B cell (primary cell): ENCODE measurements at regions not wholly inside any gene's neighbourhood (a gene's known extent, or its start where the extent isn't known, plus 50 kb on each side); places are given as distances from the start of the nearest gene placed in this dataset.

Source experiments
- ATAC-seq: fragments of 200-7000 bp; cut with Tn5 transposase; one replicate; pipeline ENCODE4 v1.10.0; 2021; ENCODE audit warnings: low read depth, mild to moderate bottlenecking, moderate number of reproducible peaks, moderate library complexity
- CTCF ChIA-PET: fragments of 350-600 bp; sonication (Branson Sonifier 250); formaldehyde crosslinking; loops from one replicate; lab custom pipeline; 2021; ENCODE audit warnings: antibody characterized with exemption, inconsistent platforms; lab: Charles Lee
- POLR2A ChIA-PET: fragments of 350-600 bp; sonication (Branson Sonifier 250); formaldehyde crosslinking; loops from one replicate; lab custom pipeline; 2021; ENCODE audit warnings: antibody characterized with exemption; lab: Charles Lee
- DNase-seq: peaks from one replicate; pipeline ENCODE4 v3.0.0; 2013
- H2AFZ ChIP-seq: 2 replicates; pipeline ENCODE4 v1.6.1; 2012; ENCODE audit warnings: mild to moderate bottlenecking, low read depth, low read length; ENCODE audit not compliant: insufficient read depth, poor library complexity, severe bottlenecking
- H3K27ac ChIP-seq, 2 donors: 1 replicate in 1 of 2; 2 replicates in 1 of 2; pipeline ENCODE4 v1.5.1; 2012 to 2013; ENCODE audit warnings: low read length in 2 of 2, mild to moderate bottlenecking in 2 of 2, moderate library complexity in 1 of 2
- H3K27me3 ChIP-seq, 4 experiments: fragments of 200-600 bp in 1 of 4; sonication (generic) in 1 of 4; replicated peaks in 1 of 4; 1 replicate in 2 of 4; 2 replicates in 2 of 4; pipeline versions ENCODE4 v1.6.1 to v1.7.0; 2013 to 2016; ENCODE audit warnings: low read length in 3 of 4, mild to moderate bottlenecking in 2 of 4, mixed read lengths in 1 of 4, moderate library complexity in 1 of 4; ENCODE audit not compliant: insufficient read depth in 4 of 4, control insufficient read depth in 3 of 4; ENCODE audit errors: control extremely low read depth in 1 of 4
- H3K36me3 ChIP-seq, 2 experiments: replicated peaks in 1 of 2; 1 replicate in 1 of 2; 2 replicates in 1 of 2; pipeline versions ENCODE4 v1.6.1 to v1.7.1; 2013; ENCODE audit warnings: low read length in 1 of 2; ENCODE audit not compliant: insufficient read depth in 2 of 2, control insufficient read depth in 1 of 2; ENCODE audit errors: control extremely low read depth in 1 of 2, extremely low read depth in 1 of 2
- H3K4me1 ChIP-seq, 2 donors: fragments of 200-600 bp in 1 of 2; sonication (generic) in 1 of 2; 1 replicate in 1 of 2; 2 replicates in 1 of 2; pipeline versions ENCODE4 v1.5.1 to v1.6.1; 2013 to 2017; ENCODE audit warnings: low read length in 2 of 2; ENCODE audit not compliant: control insufficient read depth in 2 of 2, insufficient read depth in 2 of 2
- H3K4me2 ChIP-seq: replicated peaks from 2 replicates; pipeline ENCODE3; 2012; ENCODE audit warnings: mild to moderate bottlenecking, low read depth, low read length; ENCODE audit not compliant: poor library complexity, severe bottlenecking
- H3K4me3 ChIP-seq, 5 experiments: fragments of 200-600 bp in 1 of 5; sonication (generic) in 1 of 5; 1 replicate in 3 of 5; 2 replicates in 2 of 5; pipeline versions ENCODE4 v1.5.1 to v1.7.0; 2011 to 2016; ENCODE audit warnings: low read length in 4 of 5, mild to moderate bottlenecking in 4 of 5, low read depth in 2 of 5, control low read depth in 1 of 5, moderate library complexity in 1 of 5; ENCODE audit not compliant: insufficient read depth in 1 of 5; ENCODE audit errors: control extremely low read depth in 1 of 5, extremely low read depth in 1 of 5
- H3K79me2 ChIP-seq: fragments of 200-600 bp; sonication (generic); one replicate; pipeline ENCODE4 v1.6.0; 2016; ENCODE audit warnings: low read length; ENCODE audit not compliant: control insufficient read depth, insufficient read depth
- H3K9ac ChIP-seq: fragments of 200-600 bp; sonication (generic); 2 replicates; pipeline ENCODE4 v1.6.1; 2017; ENCODE audit warnings: mild to moderate bottlenecking, low read length, moderate library complexity
- H3K9me3 ChIP-seq, 3 donors: one replicate each; pipeline versions ENCODE4 v1.6.1 to v1.7.1; 2013; ENCODE audit warnings: low read length in 2 of 3; ENCODE audit not compliant: control insufficient read depth in 2 of 3, insufficient read depth in 1 of 3; ENCODE audit errors: control extremely low read depth in 1 of 3
- H4K20me1 ChIP-seq: 2 replicates; pipeline ENCODE4 v1.6.0; 2012; ENCODE audit warnings: mild to moderate bottlenecking, low read length; ENCODE audit not compliant: insufficient read depth, control insufficient read depth, poor library complexity, severe bottlenecking
- H3K27ac Mint-ChIP-seq: one replicate; pipeline ENCODE4 v1.8.0; 2021; ENCODE audit warnings: mixed read lengths
- H3K27me3 Mint-ChIP-seq: one replicate; pipeline ENCODE4 v1.8.0; 2021; ENCODE audit warnings: mixed read lengths
- H3K4me1 Mint-ChIP-seq: one replicate; pipeline ENCODE4 v1.8.0; 2021; ENCODE audit warnings: mixed read lengths
- H3K4me3 Mint-ChIP-seq: one replicate; pipeline ENCODE4 v1.8.0; 2021; ENCODE audit warnings: mixed read lengths
- H3K9me3 Mint-ChIP-seq: one replicate; pipeline ENCODE4 v1.8.0; 2022; ENCODE audit warnings: mixed read lengths; ENCODE audit not compliant: insufficient read depth
- EZH2 ChIP-seq: IDR thresholded peaks from 2 replicates; pipeline ENCODE4 v1.6.1; 2012; ENCODE audit warnings: borderline replicate concordance, low read depth, mild to moderate bottlenecking, moderate library complexity, low read length; ENCODE audit not compliant: insufficient read depth, poor library complexity, severe bottlenecking
- WGBS: methylation state at CpG from one replicate; pipeline ENCODE4 v1.1.5; 2013; ENCODE audit warnings: missing lambda C conversion rate; ENCODE audit not compliant: insufficient coverage; 5-methylcytosine and 5-hydroxymethylcytosine counted together
- intact Hi-C: fragments of 100-400 bp; cut with micrococcal nuclease; formaldehyde crosslinking; loops from one replicate; pipeline ENCODE4 v1.10.0; 2022
- TF ChIP-seq, protein P1 (sequence below): fragments of 200-600 bp; IDR thresholded peaks from one replicate; pipeline ENCODE4 v1.8.0; 2022; ENCODE audit warnings: antibody characterized with exemption, mild to moderate bottlenecking

DNA sequence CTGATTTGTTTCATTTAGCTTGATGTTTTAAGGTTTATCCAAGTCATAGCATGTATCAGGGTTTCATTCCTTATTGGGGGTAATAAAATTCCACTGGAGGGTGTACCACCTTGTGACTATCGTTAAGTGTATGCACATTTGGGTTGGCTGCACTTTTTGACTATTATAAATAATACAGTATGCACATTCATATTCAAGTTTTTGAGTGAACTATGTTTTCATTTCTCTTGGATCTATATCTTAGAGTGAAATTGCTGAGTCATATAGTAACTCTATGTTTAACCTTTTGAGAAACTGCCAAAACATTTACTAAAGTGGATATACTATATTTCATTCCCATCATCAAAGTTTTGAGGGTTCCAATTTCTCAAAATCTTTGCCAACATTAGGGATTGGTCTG, 952.7 kb downstream of the TDRD15 start:
- Mint-ChIP-seq H3K27me3 (no peaks in the 10 kb centered on the region), H3K4me3 (no peak overlapping the region), H3K4me1 (no peaks in the 10 kb centered on the region), H3K27ac (no peak overlapping the region), H3K9me3 (peaks cover 5% of the 10 kb centered on the region)
- ATAC-seq (no peak), DNase-seq (no peak)
- no peaks in the 10 kb centered on the region for H3K36me3 ChIP-seq
- H3K79me2 ChIP-seq, result no peaks in the 10 kb centered on the region
- no peaks in the 10 kb centered on the region for H4K20me1 ChIP-seq
- no CpG with 5 or more reads among the region's 1 CpG for WGBS
- POLR2A ChIA-PET, result no interaction called here
- H3K4me2 ChIP-seq, result no peak overlapping the region
- no peaks in the 10 kb centered on the region for H3K9me3 ChIP-seq
- no peaks in the 10 kb centered on the region for H3K27me3 ChIP-seq
- no peak overlapping the region for H3K4me3 ChIP-seq
- H3K27ac ChIP-seq, result no peak overlapping the region
- TF ChIP-seq, protein P1, sequence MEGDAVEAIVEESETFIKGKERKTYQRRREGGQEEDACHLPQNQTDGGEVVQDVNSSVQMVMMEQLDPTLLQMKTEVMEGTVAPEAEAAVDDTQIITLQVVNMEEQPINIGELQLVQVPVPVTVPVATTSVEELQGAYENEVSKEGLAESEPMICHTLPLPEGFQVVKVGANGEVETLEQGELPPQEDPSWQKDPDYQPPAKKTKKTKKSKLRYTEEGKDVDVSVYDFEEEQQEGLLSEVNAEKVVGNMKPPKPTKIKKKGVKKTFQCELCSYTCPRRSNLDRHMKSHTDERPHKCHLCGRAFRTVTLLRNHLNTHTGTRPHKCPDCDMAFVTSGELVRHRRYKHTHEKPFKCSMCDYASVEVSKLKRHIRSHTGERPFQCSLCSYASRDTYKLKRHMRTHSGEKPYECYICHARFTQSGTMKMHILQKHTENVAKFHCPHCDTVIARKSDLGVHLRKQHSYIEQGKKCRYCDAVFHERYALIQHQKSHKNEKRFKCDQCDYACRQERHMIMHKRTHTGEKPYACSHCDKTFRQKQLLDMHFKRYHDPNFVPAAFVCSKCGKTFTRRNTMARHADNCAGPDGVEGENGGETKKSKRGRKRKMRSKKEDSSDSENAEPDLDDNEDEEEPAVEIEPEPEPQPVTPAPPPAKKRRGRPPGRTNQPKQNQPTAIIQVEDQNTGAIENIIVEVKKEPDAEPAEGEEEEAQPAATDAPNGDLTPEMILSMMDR, result no peak
- CTCF ChIA-PET, result no interaction called here
- H3K9ac ChIP-seq, result no peak overlapping the region
- no peak overlapping the region for H2AFZ ChIP-seq
- H3K4me1 ChIP-seq, result no peaks in the 10 kb centered on the region
- intact Hi-C loops, result no loop called here

DNA sequence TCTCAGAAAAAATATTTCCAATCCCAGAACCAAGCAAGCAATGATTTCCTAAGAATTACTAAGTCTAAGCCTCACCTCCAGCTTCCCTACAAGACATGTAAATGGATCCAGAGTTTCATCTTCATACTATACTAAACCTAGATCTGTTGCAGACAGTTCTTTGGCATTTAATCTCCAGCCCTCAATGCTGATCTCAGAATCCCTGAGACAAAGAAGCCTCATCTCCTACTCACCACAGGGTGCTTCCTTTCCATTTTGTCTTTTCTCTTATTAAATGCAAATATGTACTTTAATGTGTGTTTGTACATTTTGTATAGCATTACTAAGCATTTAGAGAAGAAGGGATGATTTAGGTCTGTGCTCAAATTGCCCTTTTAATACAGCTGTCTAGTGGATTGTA, 954.9 kb downstream of the TDRD15 start:
- Histone ChIP-seq H3K4me3 (no peak overlapping the region), H3K9me3 (no peaks in the 10 kb centered on the region), H3K36me3 (no peaks in the 10 kb centered on the region), H3K4me1 (no peaks in the 10 kb centered on the region), H3K79me2 (no peaks in the 10 kb centered on the region), H3K9ac (no peak overlapping the region), H3K4me2 (no peak overlapping the region), H3K27ac (no peak overlapping the region), H4K20me1 (no peaks in the 10 kb centered on the region), H3K27me3 (no peaks in the 10 kb centered on the region), H2AFZ (no peak overlapping the region)
- no peak for TF ChIP-seq EZH2
- Mint-ChIP-seq H3K27me3 (no peaks in the 10 kb centered on the region), H3K4me3 (no peak overlapping the region), H3K9me3 (peaks cover 5% of the 10 kb centered on the region), H3K4me1 (no peaks in the 10 kb centered on the region), H3K27ac (no peak overlapping the region)
- POLR2A ChIA-PET, result no interaction called here
- intact Hi-C loops, result no loop called here
- ATAC-seq (no peak), DNase-seq (no peak)
- CTCF ChIA-PET, result no interaction called here
